ENCODE measurements at regions not wholly inside any gene's neighbourhood (a gene's known extent, or its start where the extent isn't known, plus 50 kb on each side); places are given as distances from the start of the nearest gene placed in this dataset.

GRCh38 chr5:156261275-156261939, 65.6 kb upstream of the SGCD start (continued):
- TF ChIP-seq GABPA (IDR thresholded peaks at IDR 0.05; ENCODE audit: borderline replicate concordance, insufficient read depth, low read length) (no peak), SUZ12 (IDR thresholded peaks at IDR 0.05; ENCODE audit: low read length) (no peak), EGR1 (IDR thresholded peaks at IDR 0.05; ENCODE audit: borderline replicate concordance, low read depth, low read length) (no peak), TBP (IDR thresholded peaks at IDR 0.05; ENCODE audit: low read depth, low read length) (no peak), RFX5 (IDR thresholded peaks at IDR 0.05; ENCODE audit: borderline replicate concordance, low read depth, low read length) (no peak), BCL11A (IDR thresholded peaks at IDR 0.05; ENCODE audit: low read depth in 2 of 2, low read length in 2 of 2) (no peak), SIRT6 (IDR thresholded peaks at IDR 0.05; ENCODE audit: low read length) (no peak), CTCF (IDR thresholded peaks at IDR 0.05; ENCODE audit: control extremely low read depth in 1 of 3, insufficient read depth in 1 of 3, low read depth in 1 of 3, low read length in 3 of 3) (no peak)

Measured in H1 (cell line).